ENCODE measurements at regions not wholly inside any gene's neighbourhood (a gene's known extent, or its start where the extent isn't known, plus 50 kb on each side); places are given as distances from the start of the nearest gene placed in this dataset.

DNA sequence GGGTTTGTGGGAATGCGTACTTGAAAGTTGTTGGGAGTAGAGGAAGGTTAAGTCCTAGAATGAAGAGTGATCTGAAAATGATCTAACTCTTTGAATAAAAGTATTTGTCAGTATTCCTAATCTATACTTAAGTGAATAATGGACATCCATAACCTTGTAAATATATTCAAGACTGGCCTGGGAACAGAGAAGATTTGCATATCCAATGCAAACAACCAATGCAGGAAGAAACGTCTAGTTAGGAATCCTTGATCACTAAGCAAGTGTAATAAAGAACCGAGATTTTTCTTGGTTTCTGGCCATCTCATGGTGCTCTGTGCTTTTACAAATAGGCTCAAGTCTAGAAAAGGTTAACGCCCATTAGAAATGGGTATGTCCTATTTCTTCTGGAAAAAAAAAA, 157.1 kb downstream of the RAB11FIP2 start:
- DNase-seq (ENCODE audit: low spot score): no peak
- intact Hi-C loops (cut with DNase I): no loop called here

DNA sequence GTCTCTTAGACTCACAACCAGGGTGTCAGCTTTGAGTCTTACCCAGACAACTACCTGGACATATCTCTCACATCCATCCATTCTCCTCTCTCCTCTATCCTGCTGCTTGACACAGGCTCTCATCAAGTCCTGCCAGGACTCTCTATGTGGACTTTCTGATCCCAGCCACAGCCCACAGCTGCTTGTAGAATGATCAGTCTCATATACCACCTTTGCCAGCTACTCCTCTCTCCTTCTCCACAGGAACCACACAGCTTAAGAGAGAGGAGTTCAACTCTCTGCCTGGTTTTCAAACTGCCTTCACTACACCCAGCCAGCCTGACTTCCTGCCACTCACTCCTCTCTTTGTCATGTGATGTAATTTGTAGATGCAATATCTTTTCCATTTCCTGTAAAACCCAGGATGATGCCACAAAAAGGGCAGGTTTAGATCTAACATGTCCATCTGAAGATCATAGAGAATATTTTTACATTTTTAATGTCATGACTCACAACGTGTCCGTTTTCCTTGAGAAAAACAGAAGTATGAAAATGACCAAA, 154.0 kb downstream of the RAB11FIP2 start:
- DNase-seq (ENCODE audit: low spot score): no peak
- intact Hi-C loops (cut with DNase I): no loop called here

DNA sequence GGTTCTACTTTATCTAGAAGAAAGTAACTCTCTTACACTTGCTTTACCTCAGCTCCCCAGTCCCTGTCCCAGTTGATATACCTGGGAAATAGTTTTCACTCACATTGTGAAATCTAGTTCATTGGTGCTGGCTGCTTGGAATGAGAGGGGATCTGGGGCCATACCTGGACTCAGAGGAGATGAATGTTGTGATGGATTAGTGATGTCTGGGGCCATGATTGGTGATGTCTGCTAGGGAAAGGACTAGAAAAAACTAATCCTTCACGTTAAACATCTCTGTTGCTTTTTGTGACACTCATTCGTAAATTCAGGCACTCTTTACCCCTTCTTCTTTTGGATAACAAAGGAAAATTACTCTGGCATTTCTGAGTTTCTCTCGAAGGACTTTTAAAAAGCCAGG, 152.4 kb downstream of the RAB11FIP2 start:
- intact Hi-C loops (cut with DNase I): no loop called here
- no peak for DNase-seq (ENCODE audit: low spot score)

DNA sequence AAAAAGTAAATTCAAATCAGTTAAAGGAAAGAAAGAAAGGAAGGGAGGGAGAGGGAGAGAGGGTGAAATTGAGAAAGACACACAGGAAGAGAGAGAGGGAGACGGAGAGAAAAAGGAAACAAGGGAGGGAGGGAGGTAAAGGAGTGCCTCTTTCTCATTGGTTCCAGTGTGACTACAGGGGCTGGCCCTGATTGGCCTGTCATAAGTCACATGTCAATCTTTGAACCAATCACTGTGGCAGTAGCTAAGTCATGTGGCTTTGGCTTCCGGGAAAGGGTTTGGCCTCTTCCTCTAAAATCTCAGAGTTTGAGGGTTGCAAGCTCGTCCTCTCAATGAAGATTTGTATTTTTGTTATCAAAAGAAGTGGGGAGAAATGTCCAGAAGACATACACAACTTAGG, 150.2 kb downstream of the RAB11FIP2 start:
- intact Hi-C loops (cut with DNase I): no loop called here

DNA sequence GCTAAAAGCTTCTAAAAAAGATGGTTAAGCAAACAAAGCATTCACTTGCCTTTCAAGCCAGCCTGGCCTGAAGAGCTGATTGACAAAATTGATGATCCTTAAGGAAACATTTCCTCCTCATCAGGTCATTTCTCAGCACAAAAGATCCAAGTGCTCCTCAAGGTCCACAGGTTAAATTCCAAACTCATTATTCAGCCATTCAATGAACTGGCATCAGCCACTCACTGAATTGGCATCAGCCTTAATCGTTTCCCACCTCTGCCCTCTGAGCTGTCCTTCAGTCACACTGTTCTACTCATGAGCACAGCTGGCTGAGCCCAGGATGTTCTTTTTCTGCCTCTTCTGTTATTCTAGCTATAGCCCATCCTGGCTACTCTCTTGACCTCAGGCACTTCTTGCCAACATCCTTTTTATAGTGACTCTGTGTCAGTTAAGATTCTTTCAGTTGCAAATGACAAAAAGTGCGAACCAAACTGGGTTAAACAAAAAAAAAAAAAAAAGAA, 147.5 kb downstream of the RAB11FIP2 start:
- intact Hi-C loops (cut with DNase I): no loop called here
- DNase-seq (ENCODE audit: low spot score): no peak

More for the DNA sequence above, 150.2 kb downstream of the RAB11FIP2 start:
- DNase-seq (ENCODE audit: low spot score): no peak

DNA sequence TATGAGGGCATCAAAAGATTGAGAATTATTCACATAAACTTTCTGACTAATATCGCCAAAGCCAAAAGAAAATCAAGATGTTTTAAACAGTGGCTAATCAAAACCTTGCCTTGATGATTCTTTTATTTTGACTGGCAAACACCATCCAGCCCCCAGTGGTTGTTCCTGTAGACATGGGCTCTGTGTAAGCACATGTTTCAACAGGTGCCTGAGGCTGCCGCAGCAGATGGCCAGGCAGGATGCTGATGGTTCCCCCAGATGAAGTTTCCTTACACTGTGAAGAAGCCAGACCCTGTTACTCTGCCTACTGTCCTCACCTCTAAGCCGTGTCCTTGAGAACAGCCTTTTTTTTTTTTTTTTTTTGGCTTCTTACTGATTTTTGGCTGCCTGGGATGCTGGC, 146.5 kb downstream of the RAB11FIP2 start:
- DNase-seq (ENCODE audit: low spot score): no peak

DNA sequence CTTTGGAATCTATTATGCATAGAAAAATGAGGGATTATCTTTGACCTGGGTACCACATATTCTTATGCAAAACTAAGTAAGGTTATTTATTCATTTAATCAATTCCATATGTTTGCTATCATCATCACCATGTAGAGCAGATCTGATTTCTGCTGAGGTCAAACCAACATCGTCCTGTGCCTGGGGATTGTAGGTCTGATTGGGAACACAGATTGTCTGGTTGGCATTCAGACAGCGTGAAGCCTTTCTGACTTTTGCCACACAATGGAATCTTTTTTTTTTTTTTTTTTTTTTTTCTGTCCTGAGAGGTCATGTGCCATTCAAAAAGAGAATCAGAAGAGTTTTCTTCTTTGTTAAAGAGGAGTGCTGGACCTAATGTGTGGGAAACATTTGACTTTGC, 142.9 kb downstream of the RAB11FIP2 start:
- no peak for DNase-seq (ENCODE audit: low spot score)
- intact Hi-C loops (cut with DNase I): no loop called here

More for the DNA sequence above, 146.5 kb downstream of the RAB11FIP2 start:
- intact Hi-C loops (cut with DNase I): no loop called here

DNA sequence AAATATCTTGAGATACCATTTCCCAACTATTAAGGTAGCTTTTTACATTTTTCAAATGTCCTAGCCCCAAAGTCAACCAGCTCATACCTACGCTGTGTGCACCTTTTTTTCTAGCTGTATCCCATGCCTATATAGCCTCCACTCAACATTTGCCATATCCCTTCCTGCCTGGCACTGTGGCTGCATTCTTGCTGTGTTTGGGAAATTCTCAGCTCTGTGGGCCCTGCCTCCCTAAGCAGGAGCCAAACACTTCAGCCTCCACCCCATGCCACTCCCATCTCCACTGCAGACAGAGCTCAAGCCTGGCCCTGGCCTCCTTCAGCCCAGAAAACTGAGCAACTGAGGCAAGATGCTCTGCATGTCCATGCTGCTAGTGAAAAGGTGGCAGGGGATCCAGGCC, 141.3 kb downstream of the RAB11FIP2 start:
- intact Hi-C loops (cut with DNase I): no loop called here
- no peak for DNase-seq (ENCODE audit: low spot score)

DNA sequence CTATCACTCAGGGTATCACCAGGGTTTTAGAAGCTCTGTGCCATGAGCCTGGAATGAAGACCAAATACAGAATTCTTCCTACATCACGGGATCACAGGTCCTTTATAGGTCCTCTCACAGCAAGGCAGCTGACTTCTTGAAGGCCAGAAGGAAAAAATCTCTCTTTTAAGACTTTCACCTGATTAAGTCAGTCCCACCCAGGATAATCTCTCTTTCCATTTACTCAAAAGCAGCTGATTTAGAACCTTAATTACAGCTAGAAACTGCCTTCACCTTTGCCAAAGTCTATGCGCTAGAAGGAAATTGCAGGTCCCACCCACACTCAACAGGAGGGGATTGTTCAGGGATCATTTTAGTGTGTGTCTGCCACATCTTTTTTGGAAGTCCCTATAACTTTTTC, 135.1 kb downstream of the RAB11FIP2 start:
- intact Hi-C loops (cut with DNase I): no loop called here
- DNase-seq (ENCODE audit: low spot score): no peak

DNA sequence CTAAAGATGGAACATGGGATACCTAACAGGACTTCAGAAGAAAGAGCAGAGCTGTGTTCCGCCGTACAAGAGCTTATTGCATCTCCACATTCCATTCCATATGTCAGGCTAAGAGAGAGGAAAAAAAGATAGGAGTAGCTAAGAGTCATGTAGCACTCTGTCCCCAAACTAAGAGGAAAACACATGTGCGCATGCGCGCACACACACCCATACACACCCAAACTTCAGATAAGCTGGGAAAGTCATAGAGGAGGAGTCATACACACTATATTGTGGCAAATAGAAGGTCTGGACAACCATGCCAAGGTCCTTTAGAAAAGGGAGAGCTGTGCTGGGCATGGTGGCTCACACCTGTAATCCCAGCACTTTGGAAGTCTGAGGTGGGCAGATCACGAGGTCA, 132.4 kb downstream of the RAB11FIP2 start:
- intact Hi-C loops (cut with DNase I): no loop called here
- DNase-seq (ENCODE audit: low spot score): no peak

DNA sequence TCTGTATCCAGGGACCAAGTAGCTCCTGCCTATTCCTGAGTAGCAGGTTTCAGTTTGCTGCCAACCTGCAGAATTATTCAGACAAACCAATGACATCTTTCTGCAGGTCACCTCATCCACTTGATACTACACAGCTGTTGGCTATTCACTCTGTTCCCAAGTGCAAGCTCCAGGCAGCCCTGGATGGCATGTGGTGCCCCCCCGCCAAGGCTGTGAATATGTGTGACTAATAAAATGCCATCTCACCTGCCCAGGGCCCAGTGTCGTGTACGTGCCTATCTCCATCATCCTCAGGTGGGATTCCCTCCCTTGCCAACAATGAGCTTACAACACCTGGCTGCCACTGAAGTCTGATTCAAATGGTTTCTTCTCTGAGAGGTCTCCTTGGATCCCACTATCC, 125.8 kb downstream of the RAB11FIP2 start:
- intact Hi-C loops (cut with DNase I): no loop called here
- no peak for DNase-seq (ENCODE audit: low spot score)

DNA sequence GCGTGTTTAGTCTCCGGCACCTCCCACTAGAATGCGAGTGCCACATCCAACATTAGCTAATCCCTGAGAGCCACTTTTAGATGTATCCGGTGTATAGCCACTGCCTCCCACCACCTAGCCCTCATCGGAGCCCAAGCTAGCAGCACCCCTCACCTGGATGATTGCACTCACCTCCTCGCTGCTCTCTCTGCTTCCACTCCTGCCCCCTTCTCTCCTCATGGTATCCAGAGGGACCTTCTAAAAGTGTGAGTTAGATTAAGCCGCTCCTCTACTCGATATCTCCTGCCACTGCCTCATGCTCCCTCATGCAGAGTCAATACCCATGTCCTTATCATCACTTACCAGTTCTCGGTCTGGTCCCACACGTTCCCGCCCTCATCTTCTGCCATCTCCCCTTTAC, 125.3 kb downstream of the RAB11FIP2 start:
- intact Hi-C loops (cut with DNase I): no loop called here
- no peak for DNase-seq (ENCODE audit: low spot score)

DNA sequence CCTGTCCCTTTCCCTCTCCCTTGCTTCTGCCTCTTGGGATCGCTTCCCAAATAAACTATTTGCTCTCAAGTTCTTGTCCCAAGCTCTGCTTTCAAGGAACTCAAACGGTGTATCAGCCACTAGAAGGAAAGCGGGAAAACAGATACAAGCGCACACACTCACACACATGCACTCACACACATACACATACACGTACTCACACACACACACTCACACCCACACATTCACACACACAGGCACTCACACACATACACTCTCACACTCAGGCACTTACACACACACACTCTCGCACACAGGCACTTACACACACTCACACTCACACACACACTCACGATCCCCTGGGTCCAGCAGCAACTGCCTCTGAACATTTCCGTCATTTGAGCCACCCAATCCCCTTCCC, 121.9 kb downstream of the RAB11FIP2 start:
- no peak for DNase-seq (ENCODE audit: low spot score)
- intact Hi-C loops (cut with DNase I): no loop called here

DNA sequence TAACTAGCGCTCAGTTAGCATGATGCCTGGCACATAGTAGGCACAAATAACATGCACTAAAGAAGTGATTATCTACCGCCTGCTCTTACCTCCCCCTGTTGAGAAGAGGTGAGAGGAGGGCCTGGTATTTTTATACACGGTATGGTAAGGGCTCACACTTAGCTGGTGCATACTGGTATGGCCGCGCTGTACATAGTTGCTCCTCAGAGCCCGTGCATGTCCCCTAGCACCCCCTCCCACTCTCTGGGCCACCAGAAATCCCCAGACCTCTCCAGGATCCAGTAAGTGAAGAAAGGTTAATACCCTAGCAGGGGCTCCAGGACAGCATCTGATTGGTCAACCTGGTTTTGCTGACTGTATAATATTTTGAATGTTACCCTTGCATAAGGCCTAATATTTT, 121.4 kb downstream of the RAB11FIP2 start:
- intact Hi-C loops (cut with DNase I): no loop called here
- DNase-seq (ENCODE audit: low spot score): no peak

DNA sequence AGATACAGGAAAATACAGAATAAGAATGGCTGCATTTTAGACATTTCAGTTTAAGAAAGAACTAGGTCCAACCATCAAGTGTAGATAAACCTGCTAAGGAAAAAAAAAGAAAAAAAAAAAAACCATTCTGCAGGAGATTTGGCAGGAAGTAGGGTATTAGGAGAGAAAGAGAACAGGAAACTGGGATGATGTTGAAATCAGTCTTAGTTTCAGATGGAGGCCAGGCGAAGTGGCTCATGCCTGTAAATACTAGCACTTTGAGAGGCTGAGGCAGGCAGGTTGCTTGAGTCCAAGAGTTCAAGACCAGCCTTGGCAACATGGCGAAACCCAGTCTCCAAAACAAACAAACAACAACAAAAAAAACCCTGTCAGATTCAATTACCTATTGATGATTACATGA, 120.2 kb downstream of the RAB11FIP2 start:
- intact Hi-C loops (cut with DNase I): no loop called here
- no peak for DNase-seq (ENCODE audit: low spot score)

DNA sequence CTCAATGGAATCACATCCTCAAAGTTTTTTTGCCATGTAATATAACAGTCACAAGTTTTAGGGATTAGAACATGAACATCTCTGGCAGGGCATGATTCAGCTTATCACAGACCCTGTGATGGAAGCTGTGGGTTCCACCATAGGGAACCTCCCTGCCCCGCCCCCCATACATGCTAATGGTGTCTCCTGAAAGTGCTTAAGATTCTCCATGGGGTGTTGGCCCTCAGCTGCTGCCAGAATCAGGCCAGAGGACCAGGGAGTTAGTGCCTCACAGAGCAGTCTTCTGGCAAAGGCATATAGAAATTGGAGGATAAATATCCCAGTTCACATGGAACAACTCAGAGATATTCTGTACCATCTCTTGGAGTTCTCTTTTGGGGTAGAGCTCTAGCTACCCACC, 119.4 kb downstream of the RAB11FIP2 start:
- intact Hi-C loops (cut with DNase I): no loop called here
- DNase-seq (ENCODE audit: low spot score): no peak

DNA sequence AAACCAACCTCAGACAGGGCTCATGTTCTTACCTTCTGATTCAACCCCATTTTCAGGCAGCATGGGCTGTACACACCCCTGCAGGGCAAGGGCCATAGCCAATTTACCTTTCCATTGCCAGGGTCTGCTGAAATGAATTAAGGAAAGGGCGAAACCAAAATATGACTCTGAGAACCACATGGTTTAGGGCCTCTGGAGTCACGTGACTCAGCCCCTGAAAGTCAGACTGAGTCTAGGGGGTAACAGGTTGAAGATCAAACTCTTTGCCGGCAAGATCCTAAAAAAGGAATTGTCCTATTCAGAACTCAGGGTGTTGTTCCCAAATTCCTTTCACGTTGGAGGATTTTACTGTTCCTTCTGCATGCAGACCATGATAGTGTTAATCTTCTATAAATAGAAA, 118.9 kb downstream of the RAB11FIP2 start:
- intact Hi-C loops (cut with DNase I): no loop called here
- DNase-seq (ENCODE audit: low spot score): no peak

DNA sequence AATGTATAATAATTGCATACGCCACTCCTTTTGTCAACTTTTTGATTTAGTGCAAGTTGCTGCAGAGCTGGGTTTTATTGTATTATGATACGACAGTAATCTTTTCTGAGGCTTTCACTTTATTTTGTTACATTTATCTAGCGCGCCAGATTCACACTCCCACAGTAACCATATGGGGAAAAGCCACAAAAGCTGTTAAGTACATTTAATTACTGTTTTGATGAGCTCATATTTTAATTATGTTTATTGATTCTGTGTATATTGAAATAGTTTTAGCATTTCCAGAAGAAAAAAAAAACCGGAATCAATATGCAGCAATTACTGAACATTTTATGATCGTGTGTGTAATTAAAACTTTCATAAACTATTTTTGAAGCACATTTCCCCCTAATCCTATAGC, 118.5 kb downstream of the RAB11FIP2 start:
- intact Hi-C loops (cut with DNase I): no loop called here
- no peak for DNase-seq (ENCODE audit: low spot score)

DNA sequence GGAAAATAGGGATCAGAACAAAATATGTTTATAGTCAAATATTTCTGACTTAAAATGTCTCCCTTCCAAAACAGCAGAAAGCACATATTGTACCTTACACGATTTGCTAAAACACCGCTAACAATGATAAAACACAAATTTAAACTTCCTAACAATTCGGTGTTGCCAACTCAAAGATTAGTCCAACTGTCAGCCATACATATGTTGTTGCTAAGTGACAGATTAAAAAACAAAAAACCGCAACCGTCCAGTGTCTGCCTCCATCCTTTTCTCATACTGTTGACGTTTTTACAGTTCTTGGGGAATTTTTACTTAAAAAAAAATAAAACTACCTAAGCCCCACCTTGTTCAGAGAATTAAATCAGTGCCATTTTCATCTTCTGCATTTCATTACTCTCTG, 118.0 kb downstream of the RAB11FIP2 start:
- intact Hi-C loops (cut with DNase I): no loop called here

DNA sequence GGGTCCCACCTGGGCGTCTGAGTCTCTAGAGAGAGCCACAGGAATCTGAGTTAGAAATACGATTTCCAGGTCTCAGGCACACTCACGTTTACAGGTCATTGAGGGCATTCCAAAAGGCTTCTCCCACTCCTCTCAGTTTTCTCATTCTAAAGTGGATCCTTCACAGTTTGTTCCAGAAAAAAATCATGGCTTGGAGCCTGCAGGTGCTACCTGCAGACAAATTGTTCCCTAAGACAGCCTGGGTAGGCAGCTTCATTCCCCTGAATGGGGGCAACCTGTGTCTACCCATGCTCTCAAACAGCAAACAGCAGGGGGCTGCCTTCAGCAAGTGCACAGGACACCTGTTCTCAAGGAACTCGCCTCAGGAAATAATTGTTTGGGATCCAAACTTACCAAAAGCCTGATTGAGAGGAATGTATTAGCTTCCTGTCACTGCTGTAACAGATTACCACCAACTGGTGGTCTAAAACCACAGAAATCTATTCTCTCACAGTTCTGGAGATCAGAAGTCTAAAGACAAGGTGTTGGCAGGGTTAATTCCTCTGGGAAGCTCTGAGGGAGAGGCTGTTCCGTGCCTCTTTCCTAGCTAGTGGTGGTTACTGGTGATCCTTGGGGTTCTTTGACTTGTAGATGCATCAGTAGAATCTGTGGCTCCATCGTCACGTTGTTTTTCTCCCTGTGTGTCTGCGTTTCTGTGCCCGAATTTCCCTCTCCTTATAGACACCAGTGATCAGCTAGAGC, 117.2 kb downstream of the RAB11FIP2 start:
- no peak for DNase-seq (ENCODE audit: low spot score)
- intact Hi-C loops (cut with DNase I): no loop called here

More for the DNA sequence above, 118.0 kb downstream of the RAB11FIP2 start:
- DNase-seq (ENCODE audit: low spot score): no peak

DNA sequence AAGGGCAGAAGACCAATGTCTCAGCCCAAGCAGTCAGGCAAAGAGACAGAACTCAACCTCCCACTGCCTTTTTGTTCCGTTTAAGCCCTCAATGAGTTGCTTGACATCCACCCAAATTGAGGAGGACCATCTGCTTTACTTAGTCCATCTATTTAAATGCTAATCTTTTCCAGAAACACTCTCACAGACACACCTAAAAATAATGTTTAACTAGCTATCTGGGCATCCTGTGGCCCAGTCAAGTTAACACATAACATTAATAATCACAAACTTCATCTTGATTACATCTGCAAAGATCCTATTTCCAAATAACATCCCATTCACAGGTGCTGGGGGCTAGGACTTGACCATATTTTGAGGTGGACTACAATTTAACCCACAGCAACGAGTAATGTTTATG, 115.7 kb downstream of the RAB11FIP2 start:
- no peak for DNase-seq (ENCODE audit: low spot score)
- intact Hi-C loops (cut with DNase I): no loop called here

DNA sequence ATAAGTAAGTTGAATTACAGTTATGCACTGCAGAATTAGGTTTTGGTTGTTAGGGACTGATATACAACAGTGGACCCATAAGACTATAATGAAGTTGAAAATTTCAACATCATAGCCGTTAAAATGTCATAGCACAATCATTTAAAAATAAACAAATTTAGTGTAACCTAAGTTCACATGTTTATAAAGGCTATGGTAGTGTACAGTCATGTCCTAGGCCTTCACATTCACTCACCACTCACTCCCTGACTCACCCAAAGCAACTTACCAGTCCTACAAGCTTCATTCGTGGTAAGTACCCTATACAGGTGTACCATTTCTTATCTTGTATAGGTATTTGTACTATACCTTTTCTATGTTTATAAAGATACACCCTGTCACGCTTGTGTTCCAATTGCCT, 113.7 kb downstream of the RAB11FIP2 start:
- no peak for DNase-seq (ENCODE audit: low spot score)
- intact Hi-C loops (cut with DNase I): no loop called here

Data from cardiac septum (tissue), 1 donor.